ENCODE measurements at regions not wholly inside any gene's neighbourhood (a gene's known extent, or its start where the extent isn't known, plus 50 kb on each side); places are given as distances from the start of the nearest gene placed in this dataset.

- no peaks in the 10 kb centered on the region for H3K9me2 ChIP-seq (ENCODE audit: insufficient read depth)
- ChIA-PET CTCF (no interaction called here), RAD21 (ENCODE audit: low non-redundant PET in 1 of 2, low total read pairs in 2 of 2, uncharacterized antibody in 2 of 2, unreplicated experiment in 2 of 2) (no interaction called here), POLR2A (no interaction called here)
- H3K4me1 ChIP-seq (ENCODE audit: control insufficient read depth in 1 of 2, insufficient read depth in 2 of 2, low read length in 2 of 2) = no peaks in the 10 kb centered on the region
- no peaks in the 10 kb centered on the region for H3K36me3 ChIP-seq (ENCODE audit: control insufficient read depth in 1 of 2, insufficient read depth in 2 of 2, low read length in 2 of 2)
- no peaks in the 10 kb centered on the region for H3K9me3 ChIP-seq (ENCODE audit: control insufficient read depth in 1 of 2, insufficient read depth in 1 of 2, low read depth in 1 of 2, low read length in 2 of 2)
- ATAC-seq (no peak), DNase-seq (ENCODE audit: low read depth, low spot score) (no peak)
- H3K9ac ChIP-seq (ENCODE audit: low read length) = no peak overlapping the region
- H3K4me2 ChIP-seq (ENCODE audit: low read length) = no peak overlapping the region
- H3K27ac ChIP-seq (ENCODE audit: low read depth, low read length) = no peak overlapping the region
- H2AFZ ChIP-seq (ENCODE audit: low read depth, low read length, poor library complexity, severe bottlenecking) = no peak overlapping the region
- no peaks in the 10 kb centered on the region for H4K20me1 ChIP-seq (ENCODE audit: insufficient read depth)
- intact Hi-C loops (cut with micrococcal nuclease) = no loop called here
- BruUV-seq (replicated peaks) = no TSS peak
- H3K4me3 ChIP-seq (replicated peaks in 1 of 2; ENCODE audit: low read depth in 1 of 2, low read length in 2 of 2) = no peak overlapping the region
- H3K79me2 ChIP-seq (ENCODE audit: insufficient read depth, low read length) = no peaks in the 10 kb centered on the region
- TF ChIP-seq CEBPB (IDR thresholded peaks at IDR 0.05; ENCODE audit: low read depth) (no peak), REST (IDR thresholded peaks at IDR 0.05; ENCODE audit: low read depth) (no peak), ZFX (IDR thresholded peaks at IDR 0.05) (no peak), RAD21 (IDR thresholded peaks at IDR 0.05; ENCODE audit: low read depth) (no peak), ELF1 (IDR thresholded peaks at IDR 0.05; ENCODE audit: borderline replicate concordance, low read depth) (no peak)
- H3K27me3 ChIP-seq (ENCODE audit: insufficient read depth, low read length) = no peaks in the 10 kb centered on the region
Observed at GRCh38 chr6:115740907-115741306, 319.8 kb downstream of the FRK start.

GRCh38 chr6:115735610-115736009 lies 325.1 kb downstream of the FRK start:
- POLR2A ChIA-PET = no interaction called here
- CTCF ChIA-PET = no interaction called here
- TF ChIP-seq EZH2phosphoT487 (IDR thresholded peaks at IDR 0.05; ENCODE audit: borderline replicate concordance) (no peak), CBX3 (IDR thresholded peaks at IDR 0.05; ENCODE audit: low read depth) (no peak), MAX (IDR thresholded peaks at IDR 0.05) (no peak), CTCF (IDR thresholded peaks at IDR 0.05 in 2 of 3, conservative IDR thresholded peaks at IDR 0.05 in 1 of 3; ENCODE audit: borderline replicate concordance in 1 of 3, insufficient read depth in 1 of 3, low read depth in 2 of 3, low read length in 2 of 3) (no peak), ZBTB33 (IDR thresholded peaks at IDR 0.05; ENCODE audit: extremely low read depth, insufficient replicate concordance, low read length) (no peak), ZNF274 (IDR thresholded peaks at IDR 0.05; ENCODE audit: low read depth, low read length) (no peak), EGR1 (IDR thresholded peaks at IDR 0.05; ENCODE audit: low read depth) (no peak), SIN3A (IDR thresholded peaks at IDR 0.05; ENCODE audit: low read depth) (no peak), SP1 (IDR thresholded peaks at IDR 0.05; ENCODE audit: low read depth) (no peak)

More at GRCh38 chr6:115735610-115736009, 325.1 kb downstream of the FRK start:
- DNase-seq (ENCODE audit: low read depth, low spot score) (no peak), ATAC-seq (no peak)
- intact Hi-C loops (cut with micrococcal nuclease) = no loop called here
- Histone ChIP-seq H3K79me2 (ENCODE audit: insufficient read depth, low read length) (no peaks in the 10 kb centered on the region), H3K4me3 (replicated peaks in 1 of 2; ENCODE audit: low read depth in 1 of 2, low read length in 2 of 2) (no peak overlapping the region), H3K9ac (ENCODE audit: low read length) (no peak overlapping the region), H3K27me3 (ENCODE audit: insufficient read depth, low read length) (0 out of 2 replicates have a peak, but pooled peaks cover 12% of the 10 kb centered on the region), H3K4me1 (ENCODE audit: control insufficient read depth in 1 of 2, insufficient read depth in 2 of 2, low read length in 2 of 2) (no peaks in the 10 kb centered on the region), H3K9me2 (ENCODE audit: insufficient read depth) (no peaks in the 10 kb centered on the region), H3K9me3 (ENCODE audit: control insufficient read depth in 1 of 2, insufficient read depth in 1 of 2, low read depth in 1 of 2, low read length in 2 of 2) (no peaks in the 10 kb centered on the region), H3K4me2 (ENCODE audit: low read length) (no peak overlapping the region), H3K27ac (ENCODE audit: low read depth, low read length) (no peak overlapping the region), H3K36me3 (ENCODE audit: control insufficient read depth in 1 of 2, insufficient read depth in 2 of 2, low read length in 2 of 2) (no peaks in the 10 kb centered on the region), H4K20me1 (ENCODE audit: insufficient read depth) (no peaks in the 10 kb centered on the region; the same call in 1 of the 2 replicates), H2AFZ (ENCODE audit: low read depth, low read length, poor library complexity, severe bottlenecking) (no peak overlapping the region)
- no TSS peak for BruUV-seq (replicated peaks)
- RAD21 ChIA-PET (ENCODE audit: low non-redundant PET in 1 of 2, low total read pairs in 2 of 2, uncharacterized antibody in 2 of 2, unreplicated experiment in 2 of 2) = no interaction called here
